Gastroesophageal sphincter (tissue), 4 donors: ENCODE measurements at regions not wholly inside any gene's neighbourhood (a gene's known extent, or its start where the extent isn't known, plus 50 kb on each side); places are given as distances from the start of the nearest gene placed in this dataset.

ENCODE experiments used
- ATAC-seq: fragments of 150-250 bp; one replicate; pipeline ENCODE4 v1.9.1; 2016; ENCODE audit warnings: mild to moderate bottlenecking, moderate library complexity
- H3K27ac ChIP-seq, 4 donors: fragments of 200-600 bp; sonication (generic) in 3 of 4; 1 replicate in 3 of 4; 2 replicates in 1 of 4; pipeline ENCODE4 v1.5.1; 2016 to 2019
- H3K27me3 ChIP-seq: fragments of 200-600 bp; sonication (generic); one replicate; pipeline ENCODE4 v1.5.1; 2019
- H3K36me3 ChIP-seq, 2 donors: fragments of 200-600 bp; sonication (generic); one replicate each; pipeline ENCODE4 v1.5.1; 2019; ENCODE audit warnings: control low read depth in 1 of 2
- H3K4me1 ChIP-seq, 3 donors: fragments of 200-600 bp; sonication (generic); 1 replicate in 2 of 3; 2 replicates in 1 of 3; pipeline ENCODE4 v1.5.1; 2016 to 2019; ENCODE audit warnings: control low read depth in 2 of 3
- H3K4me3 ChIP-seq, 2 donors: fragments of 200-600 bp; sonication (generic); one replicate each; pipeline ENCODE4 v1.5.1; 2019; ENCODE audit warnings: mild to moderate bottlenecking in 1 of 2, moderate library complexity in 1 of 2
- H3K9me3 ChIP-seq, 3 donors: fragments of 200-600 bp; sonication (generic); one replicate each; pipeline ENCODE4 v1.5.1; 2017 to 2019; ENCODE audit warnings: control low read depth in 2 of 3
- CTCF ChIP-seq, 4 experiments: fragments of 200-600 bp in 2 of 4; fragments of 450-650 bp in 2 of 4; sonication (generic) in 1 of 4; IDR thresholded peaks; one replicate each; pipeline ENCODE4 v1.5.1; 2017 to 2019; ENCODE audit warnings: antibody characterized with exemption in 4 of 4, mild to moderate bottlenecking in 2 of 4, moderate library complexity in 2 of 4
- EP300 ChIP-seq: sonication (generic); formaldehyde crosslinking; IDR thresholded peaks from one replicate; pipeline ENCODE4 v1.6.1; 2017; ENCODE audit warnings: antibody characterized with exemption, mild to moderate bottlenecking
- POLR2A ChIP-seq, 2 donors: fragments of 450-650 bp; IDR thresholded peaks; one replicate each; pipeline ENCODE4 v1.6.1; 2017; ENCODE audit warnings: antibody characterized with exemption in 2 of 2, mild to moderate bottlenecking in 2 of 2, moderate library complexity in 1 of 2
- POLR2AphosphoS5 ChIP-seq: sonication (generic); formaldehyde crosslinking; IDR thresholded peaks from one replicate; pipeline ENCODE4 v1.6.1; 2017; ENCODE audit warnings: antibody characterized with exemption
- WGBS, 2 donors: methylation state at CpG; one replicate each; pipeline ENCODE4 v1.1.5; 2018; ENCODE audit warnings: low coverage in 1 of 2; 5-methylcytosine and 5-hydroxymethylcytosine counted together

GRCh38 chr5:125100342-125100741 is 353.9 kb upstream of the ZNF608 start:
- Histone ChIP-seq H3K27ac (no peak overlapping the region), H3K4me1 (no peaks in the 10 kb centered on the region), H3K27me3 (no peaks in the 10 kb centered on the region), H3K9me3 (peaks cover 0 to 11% (median 0%) of the 10 kb centered on the region in 3 donors), H3K36me3 (no peaks in the 10 kb centered on the region), H3K4me3 (no peak overlapping the region)
- no peak for ATAC-seq
- WGBS, 2 donors: 100% methylated on average over 1 of the region's 1 CpG
- TF ChIP-seq POLR2AphosphoS5: no peak
- no peak for TF ChIP-seq CTCF (IDR thresholded peaks at IDR 0.05)
- no peak for TF ChIP-seq EP300

- Histone ChIP-seq H3K4me1 (no peaks in the 10 kb centered on the region), H3K36me3 (no peaks in the 10 kb centered on the region), H3K27ac (no peak overlapping the region), H3K27me3 (no peaks in the 10 kb centered on the region), H3K4me3 (no peak overlapping the region), H3K9me3 (peaks cover 0 to 7% (median 0%) of the 10 kb centered on the region in 3 donors)
- 76 to 87% methylated on average over 4 of the region's 4 CpGs for WGBS, 2 donors
- no peak for ATAC-seq
- TF ChIP-seq POLR2A (IDR thresholded peaks at IDR 0.05) (no peak), EP300 (no peak), POLR2AphosphoS5 (no peak), CTCF (IDR thresholded peaks at IDR 0.05) (no peak)
These were observed 354.5 kb upstream of the ZNF608 start for GRCh38 chr5:125100951-125101350.

GRCh38 chr5:125103459-125103858 is 357.0 kb upstream of the ZNF608 start:
- TF ChIP-seq POLR2AphosphoS5 (no peak), POLR2A (IDR thresholded peaks at IDR 0.05) (no peak), CTCF (IDR thresholded peaks at IDR 0.05) (no peak), EP300 (no peak)

GRCh38 chr5:125106271-125106670 is 359.8 kb upstream of the ZNF608 start:
- Histone ChIP-seq H3K36me3 (no peaks in the 10 kb centered on the region), H3K9me3 (no peaks in the 10 kb centered on the region), H3K27ac (no peak overlapping the region), H3K27me3 (no peaks in the 10 kb centered on the region), H3K4me1 (no peaks in the 10 kb centered on the region), H3K4me3 (no peak overlapping the region)
- TF ChIP-seq POLR2A (IDR thresholded peaks at IDR 0.05): no peak
- no peak for TF ChIP-seq EP300
- TF ChIP-seq POLR2AphosphoS5: no peak
- no peak for TF ChIP-seq CTCF (IDR thresholded peaks at IDR 0.05)
- no peak for ATAC-seq
- 82% methylated on average over 1 of the region's 1 CpG; no CpG with 5 or more reads in 1 of the 2 donors for WGBS, 2 donors

More at GRCh38 chr5:125103459-125103858, 357.0 kb upstream of the ZNF608 start:
- Histone ChIP-seq H3K4me1 (no peaks in the 10 kb centered on the region), H3K4me3 (no peak overlapping the region), H3K27ac (no peak overlapping the region), H3K36me3 (no peaks in the 10 kb centered on the region), H3K9me3 (no peaks in the 10 kb centered on the region), H3K27me3 (no peaks in the 10 kb centered on the region)
- 59 to 100% methylated on average over 1 of the region's 1 CpG for WGBS, 2 donors
- no peak for ATAC-seq

GRCh38 chr5:125106881-125107280 is 360.4 kb upstream of the ZNF608 start:
- Histone ChIP-seq H3K9me3 (no peaks in the 10 kb centered on the region), H3K27ac (no peak overlapping the region), H3K4me1 (no peaks in the 10 kb centered on the region), H3K27me3 (no peaks in the 10 kb centered on the region), H3K36me3 (no peaks in the 10 kb centered on the region), H3K4me3 (no peak overlapping the region)
- no peak for ATAC-seq
- TF ChIP-seq POLR2A (IDR thresholded peaks at IDR 0.05) (no peak), CTCF (IDR thresholded peaks at IDR 0.05) (no peak), EP300 (no peak), POLR2AphosphoS5 (no peak)
